K562 (cell line): ENCODE measurements at regions not wholly inside any gene's neighbourhood (a gene's known extent, or its start where the extent isn't known, plus 50 kb on each side); places are given as distances from the start of the nearest gene placed in this dataset.
A peak's percentile ranks its signal among the peaks of the same experiment; 100 is the strongest.

Experiments
- CCNT2 ChIP-seq: IDR thresholded peaks from 2 replicates; pipeline ENCODE4 v1.6.1; 2011; ENCODE audit warnings: borderline replicate concordance, low read depth, mild to moderate bottlenecking, moderate library complexity, mixed read lengths, low read length; ENCODE audit not compliant: insufficient read length; ENCODE audit errors: extremely low read depth
- ELK3 ChIP-seq: fragments of 450-650 bp; formaldehyde crosslinking; IDR thresholded peaks from 2 replicates; pipeline ENCODE4 v1.4.0; 2020; ENCODE audit warnings: mild to moderate bottlenecking
- FOXK2 ChIP-seq, 2 experiments: fragments of 450-650 bp; IDR thresholded peaks in 1 of 2; conservative IDR thresholded peaks in 1 of 2; 2 replicates each; pipeline ENCODE4 v1.6.1; 2016; ENCODE audit warnings: low read depth in 2 of 2, mild to moderate bottlenecking in 1 of 2
- KDM1A ChIP-seq, 2 experiments: fragments of 450-650 bp; IDR thresholded peaks; 2 replicates each; pipeline ENCODE4 v1.6.1; 2016; ENCODE audit warnings: mild to moderate bottlenecking in 2 of 2
- MTA3 ChIP-seq: fragments of 450-650 bp; formaldehyde crosslinking; IDR thresholded peaks from 2 replicates; pipeline ENCODE4 v1.6.1; 2017; ENCODE audit warnings: mild to moderate bottlenecking, borderline replicate concordance
- POLR2B ChIP-seq: fragments of 450-650 bp; IDR thresholded peaks from 2 replicates; pipeline ENCODE4 v1.6.1; 2018; ENCODE audit warnings: low read depth; ENCODE audit not compliant: partially characterized antibody
- RAD21 ChIP-seq, 2 experiments: fragments of 250-450 bp in 1 of 2; fragments of 450-650 bp in 1 of 2; sonication (Bioruptor Pico) in 1 of 2; formaldehyde crosslinking in 1 of 2; IDR thresholded peaks in 1 of 2; conservative IDR thresholded peaks in 1 of 2; 2 replicates each; pipeline versions ENCODE4 v1.4.0 to v1.8.0; 2020 to 2022; ENCODE audit warnings: mild to moderate bottlenecking in 2 of 2, moderate library complexity in 1 of 2
- RBBP5 ChIP-seq: fragments of 200-600 bp; sonication (generic); IDR thresholded peaks from 2 replicates; pipeline ENCODE4 v1.6.1; 2012; ENCODE audit warnings: borderline replicate concordance, mild to moderate bottlenecking, low read length, control low read depth, inconsistent platforms; ENCODE audit not compliant: insufficient read depth, poor library complexity, severe bottlenecking
- RBM17 ChIP-seq: fragments of 200-400 bp; formaldehyde crosslinking; IDR thresholded peaks from 2 replicates; pipeline ENCODE4 v1.6.1; 2017; ENCODE audit warnings: low read depth, mild to moderate bottlenecking, low read length, borderline replicate concordance
- SETDB1 ChIP-seq: IDR thresholded peaks from one replicate; pipeline ENCODE4 v1.6.1; 2012; ENCODE audit warnings: low read length, control low read depth, inconsistent platforms
- TAF9B ChIP-seq: fragments of 450-650 bp; IDR thresholded peaks from 2 replicates; pipeline ENCODE4 v1.6.1; 2018; ENCODE audit warnings: mild to moderate bottlenecking; ENCODE audit not compliant: partially characterized antibody
- TFAP4 ChIP-seq: sonication (generic); formaldehyde crosslinking; IDR thresholded peaks from 2 replicates; pipeline ENCODE4 v1.8.0; 2022; ENCODE audit warnings: missing genetic modification reagents, mild to moderate bottlenecking, moderate library complexity, borderline replicate concordance
- TFE3 ChIP-seq: fragments of 450-650 bp; formaldehyde crosslinking; IDR thresholded peaks from 2 replicates; pipeline ENCODE4 v1.4.0; 2020; ENCODE audit warnings: mild to moderate bottlenecking, mixed read lengths
- THRB ChIP-seq: fragments of 450-650 bp; formaldehyde crosslinking; conservative IDR thresholded peaks from 2 replicates; pipeline ENCODE4 v1.4.0; 2022; ENCODE audit warnings: mild to moderate bottlenecking, missing genetic modification characterization
- ZNF175 ChIP-seq: fragments of 200-800 bp; sonication (Bioruptor generic); IDR thresholded peaks from 2 replicates; pipeline ENCODE4 v1.6.1; 2016; ENCODE audit warnings: low read depth, mild to moderate bottlenecking, missing genetic modification characterization, missing compliant biosample characterization
- ZNF445 ChIP-seq: fragments of 250-450 bp; sonication (Bioruptor Pico); IDR thresholded peaks from 2 replicates; pipeline ENCODE4 v1.4.0; 2020; ENCODE audit warnings: low read depth, mild to moderate bottlenecking, moderate library complexity
- ZNF551 ChIP-seq: fragments of 250-450 bp; sonication (Bioruptor Pico); IDR thresholded peaks from 2 replicates; pipeline ENCODE4 v1.5.0; 2021; ENCODE audit warnings: mild to moderate bottlenecking, moderate library complexity
- ZNF644 ChIP-seq: fragments of 200-800 bp; sonication (Bioruptor generic); IDR thresholded peaks from 2 replicates; pipeline ENCODE4 v1.6.1; 2016; ENCODE audit warnings: low read depth, missing genetic modification characterization, missing compliant biosample characterization
- ZSCAN32 ChIP-seq: fragments of 450-650 bp; formaldehyde crosslinking; IDR thresholded peaks from 2 replicates; pipeline ENCODE4 v1.4.0; 2020; ENCODE audit warnings: mild to moderate bottlenecking, moderate library complexity

- TF ChIP-seq RBM17, result no peak
- no peak for TF ChIP-seq TFE3 (CRISPR knock-in tag)
- TF ChIP-seq ZNF644 (tag), result no peak
- peak; percentile 27 for TF ChIP-seq TAF9B
- TF ChIP-seq ELK3 (CRISPR knock-in tag), result no peak
- TF ChIP-seq ZNF175 (CRISPR knock-in tag), result no peak; the same call in 1 of the 2 replicates
- peak; percentile 33 to 44; a peak in 2 of 4 replicates for TF ChIP-seq KDM1A (IDR thresholded peaks at IDR 0.05)
- peak; percentile 55; the same call in 1 of the 2 replicates for TF ChIP-seq TFAP4 (CRISPR knock-in tag)
- TF ChIP-seq ZNF551, result no peak
- TF ChIP-seq THRB (CRISPR knock-in tag), result no peak
- TF ChIP-seq RBBP5, result no peak
- no peak for TF ChIP-seq CCNT2
- TF ChIP-seq ZSCAN32 (CRISPR knock-in tag), result no peak
- no peak for TF ChIP-seq MTA3
- TF ChIP-seq FOXK2 (conservative IDR thresholded peaks at IDR 0.05 in 1 of 2, IDR thresholded peaks at IDR 0.05 in 1 of 2; ENCODE audit: low read depth in 2 of 2), result no peak
- no peak for TF ChIP-seq ZNF445 (CRISPR knock-in tag)
- TF ChIP-seq POLR2B, result no peak
- TF ChIP-seq RAD21 (CRISPR knock-in tag; conservative IDR thresholded peaks at IDR 0.05 in 1 of 2, IDR thresholded peaks at IDR 0.05 in 1 of 2), result no peak
- TF ChIP-seq SETDB1, result no peak
Measured at GRCh38 chr7:92904244-92905131, 68.1 kb upstream of the CDK6 start (continued).
